ENCODE measurements at regions not wholly inside any gene's neighbourhood (a gene's known extent, or its start where the extent isn't known, plus 50 kb on each side); places are given as distances from the start of the nearest gene placed in this dataset.

- TF ChIP-seq CTCF (IDR thresholded peaks at IDR 0.05) = no peak
- TF ChIP-seq POLR2A (IDR thresholded peaks at IDR 0.05) = no peak
Measured at GRCh38 chr5:36388288-36388687, 86.6 kb upstream of the RANBP3L start.

Measured in uterus (tissue), 2 donors.